HepG2 (cell line): ENCODE measurements at regions not wholly inside any gene's neighbourhood (a gene's known extent, or its start where the extent isn't known, plus 50 kb on each side); places are given as distances from the start of the nearest gene placed in this dataset.

Experiments
- ATRX ChIP-seq: sonication (generic); formaldehyde crosslinking; IDR thresholded peaks from 2 replicates; pipeline ENCODE4 v1.4.0; 2020; ENCODE audit warnings: missing genetic modification reagents, borderline replicate concordance
- CREBL2 ChIP-seq: sonication (generic); formaldehyde crosslinking; IDR thresholded peaks from 2 replicates; pipeline ENCODE4 v1.8.1; 2023; ENCODE audit warnings: missing genetic modification reagents, mild to moderate bottlenecking, borderline replicate concordance
- ETV6 ChIP-seq: sonication (generic); formaldehyde crosslinking; conservative IDR thresholded peaks from 2 replicates; pipeline ENCODE4 v1.4.0; 2020; ENCODE audit warnings: missing genetic modification reagents
- MATR3 ChIP-seq: sonication (generic); formaldehyde crosslinking; IDR thresholded peaks from 2 replicates; pipeline ENCODE4 v1.4.0; 2020; ENCODE audit warnings: missing genetic modification reagents
- MAZ ChIP-seq, 2 experiments: sonication (generic) in 1 of 2; formaldehyde crosslinking in 1 of 2; IDR thresholded peaks; 2 replicates each; pipeline versions ENCODE4 v1.5.0 to v1.6.1; 2012 to 2020; ENCODE audit warnings: low read depth in 2 of 2, mild to moderate bottlenecking in 2 of 2, borderline replicate concordance in 1 of 2, improper control_type of control experiment in 1 of 2, low read length in 1 of 2, missing genetic modification reagents in 1 of 2, moderate library complexity in 1 of 2
- NAIF1 ChIP-seq: sonication (generic); formaldehyde crosslinking; IDR thresholded peaks from 2 replicates; pipeline ENCODE4 v1.5.0; 2020; ENCODE audit warnings: mild to moderate bottlenecking, missing genetic modification reagents, borderline replicate concordance
- NBN ChIP-seq: fragments of 450-650 bp; conservative IDR thresholded peaks from 2 replicates; pipeline ENCODE4 v1.6.1; 2017
- ZBTB49 ChIP-seq: sonication (generic); formaldehyde crosslinking; IDR thresholded peaks from 2 replicates; pipeline ENCODE4 v1.4.0; 2020; ENCODE audit warnings: missing genetic modification reagents, borderline replicate concordance
- ZNF235 ChIP-seq: sonication (generic); formaldehyde crosslinking; IDR thresholded peaks from 2 replicates; pipeline ENCODE4 v1.8.1; 2023; ENCODE audit warnings: mild to moderate bottlenecking, missing genetic modification reagents, borderline replicate concordance
- ZNF343 ChIP-seq: sonication (generic); formaldehyde crosslinking; IDR thresholded peaks from 2 replicates; pipeline ENCODE4 v1.4.0; 2020; ENCODE audit warnings: mild to moderate bottlenecking, missing genetic modification reagents
- ZNF598 ChIP-seq: sonication (generic); formaldehyde crosslinking; IDR thresholded peaks from 2 replicates; pipeline ENCODE4 v1.5.1; 2020; ENCODE audit warnings: mild to moderate bottlenecking, missing genetic modification reagents, borderline replicate concordance
- ZNF761 ChIP-seq: sonication (generic); formaldehyde crosslinking; conservative IDR thresholded peaks from 2 replicates; pipeline ENCODE4 v1.4.0; 2020; ENCODE audit warnings: mild to moderate bottlenecking, missing genetic modification reagents
- TF ChIP-seq, protein P1 (sequence below): sonication (generic); formaldehyde crosslinking; IDR thresholded peaks from 2 replicates; pipeline ENCODE4 v1.4.0; 2020; ENCODE audit warnings: low read depth, missing genetic modification reagents
- TF ChIP-seq, protein P2 (sequence below): IDR thresholded peaks from 2 replicates; pipeline ENCODE4 v1.6.1; 2016
- TF ChIP-seq, protein P3 (sequence below): sonication (generic); formaldehyde crosslinking; IDR thresholded peaks from 2 replicates; pipeline ENCODE4 v1.4.0; 2020; ENCODE audit warnings: mild to moderate bottlenecking, missing genetic modification reagents

- TF ChIP-seq, protein P1, sequence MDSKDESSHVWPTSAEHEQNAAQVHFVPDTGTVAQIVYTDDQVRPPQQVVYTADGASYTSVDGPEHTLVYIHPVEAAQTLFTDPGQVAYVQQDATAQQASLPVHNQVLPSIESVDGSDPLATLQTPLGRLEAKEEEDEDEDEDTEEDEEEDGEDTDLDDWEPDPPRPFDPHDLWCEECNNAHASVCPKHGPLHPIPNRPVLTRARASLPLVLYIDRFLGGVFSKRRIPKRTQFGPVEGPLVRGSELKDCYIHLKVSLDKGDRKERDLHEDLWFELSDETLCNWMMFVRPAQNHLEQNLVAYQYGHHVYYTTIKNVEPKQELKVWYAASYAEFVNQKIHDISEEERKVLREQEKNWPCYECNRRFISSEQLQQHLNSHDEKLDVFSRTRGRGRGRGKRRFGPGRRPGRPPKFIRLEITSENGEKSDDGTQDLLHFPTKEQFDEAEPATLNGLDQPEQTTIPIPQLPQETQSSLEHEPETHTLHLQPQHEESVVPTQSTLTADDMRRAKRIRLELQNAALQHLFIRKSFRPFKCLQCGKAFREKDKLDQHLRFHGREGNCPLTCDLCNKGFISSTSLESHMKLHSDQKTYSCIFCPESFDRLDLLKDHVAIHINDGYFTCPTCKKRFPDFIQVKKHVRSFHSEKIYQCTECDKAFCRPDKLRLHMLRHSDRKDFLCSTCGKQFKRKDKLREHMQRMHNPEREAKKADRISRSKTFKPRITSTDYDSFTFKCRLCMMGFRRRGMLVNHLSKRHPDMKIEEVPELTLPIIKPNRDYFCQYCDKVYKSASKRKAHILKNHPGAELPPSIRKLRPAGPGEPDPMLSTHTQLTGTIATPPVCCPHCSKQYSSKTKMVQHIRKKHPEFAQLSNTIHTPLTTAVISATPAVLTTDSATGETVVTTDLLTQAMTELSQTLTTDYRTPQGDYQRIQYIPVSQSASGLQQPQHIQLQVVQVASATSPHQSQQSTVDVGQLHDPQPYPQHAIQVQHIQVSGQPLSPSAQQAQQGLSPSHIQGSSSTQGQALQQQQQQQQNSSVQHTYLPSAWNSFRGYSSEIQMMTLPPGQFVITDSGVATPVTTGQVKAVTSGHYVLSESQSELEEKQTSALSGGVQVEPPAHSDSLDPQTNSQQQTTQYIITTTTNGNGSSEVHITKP (CRISPR knock-in tag): peak; percentile 83; the same call in 1 of the 2 replicates
- no peak for TF ChIP-seq MATR3 (CRISPR knock-in tag)
- 0 out of 2 replicates have a peak, but pooled peaks have one; percentile 24 for TF ChIP-seq ZNF598 (CRISPR knock-in tag)
- TF ChIP-seq CREBL2 (CRISPR knock-in tag): no peak
- no peak for TF ChIP-seq NBN
- TF ChIP-seq MAZ (IDR thresholded peaks at IDR 0.05; ENCODE audit: borderline replicate concordance, low read depth, low read length): no peak
- peak; percentile 76 for TF ChIP-seq MAZ (CRISPR knock-in tag; IDR thresholded peaks at IDR 0.05; ENCODE audit: low read depth)
- no peak for TF ChIP-seq ATRX
- peak; percentile 77 for TF ChIP-seq NAIF1
- TF ChIP-seq, protein P2, sequence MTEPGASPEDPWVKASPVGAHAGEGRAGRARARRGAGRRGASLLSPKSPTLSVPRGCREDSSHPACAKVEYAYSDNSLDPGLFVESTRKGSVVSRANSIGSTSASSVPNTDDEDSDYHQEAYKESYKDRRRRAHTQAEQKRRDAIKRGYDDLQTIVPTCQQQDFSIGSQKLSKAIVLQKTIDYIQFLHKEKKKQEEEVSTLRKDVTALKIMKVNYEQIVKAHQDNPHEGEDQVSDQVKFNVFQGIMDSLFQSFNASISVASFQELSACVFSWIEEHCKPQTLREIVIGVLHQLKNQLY (CRISPR knock-in tag): peak; percentile 86
- TF ChIP-seq, protein P3, sequence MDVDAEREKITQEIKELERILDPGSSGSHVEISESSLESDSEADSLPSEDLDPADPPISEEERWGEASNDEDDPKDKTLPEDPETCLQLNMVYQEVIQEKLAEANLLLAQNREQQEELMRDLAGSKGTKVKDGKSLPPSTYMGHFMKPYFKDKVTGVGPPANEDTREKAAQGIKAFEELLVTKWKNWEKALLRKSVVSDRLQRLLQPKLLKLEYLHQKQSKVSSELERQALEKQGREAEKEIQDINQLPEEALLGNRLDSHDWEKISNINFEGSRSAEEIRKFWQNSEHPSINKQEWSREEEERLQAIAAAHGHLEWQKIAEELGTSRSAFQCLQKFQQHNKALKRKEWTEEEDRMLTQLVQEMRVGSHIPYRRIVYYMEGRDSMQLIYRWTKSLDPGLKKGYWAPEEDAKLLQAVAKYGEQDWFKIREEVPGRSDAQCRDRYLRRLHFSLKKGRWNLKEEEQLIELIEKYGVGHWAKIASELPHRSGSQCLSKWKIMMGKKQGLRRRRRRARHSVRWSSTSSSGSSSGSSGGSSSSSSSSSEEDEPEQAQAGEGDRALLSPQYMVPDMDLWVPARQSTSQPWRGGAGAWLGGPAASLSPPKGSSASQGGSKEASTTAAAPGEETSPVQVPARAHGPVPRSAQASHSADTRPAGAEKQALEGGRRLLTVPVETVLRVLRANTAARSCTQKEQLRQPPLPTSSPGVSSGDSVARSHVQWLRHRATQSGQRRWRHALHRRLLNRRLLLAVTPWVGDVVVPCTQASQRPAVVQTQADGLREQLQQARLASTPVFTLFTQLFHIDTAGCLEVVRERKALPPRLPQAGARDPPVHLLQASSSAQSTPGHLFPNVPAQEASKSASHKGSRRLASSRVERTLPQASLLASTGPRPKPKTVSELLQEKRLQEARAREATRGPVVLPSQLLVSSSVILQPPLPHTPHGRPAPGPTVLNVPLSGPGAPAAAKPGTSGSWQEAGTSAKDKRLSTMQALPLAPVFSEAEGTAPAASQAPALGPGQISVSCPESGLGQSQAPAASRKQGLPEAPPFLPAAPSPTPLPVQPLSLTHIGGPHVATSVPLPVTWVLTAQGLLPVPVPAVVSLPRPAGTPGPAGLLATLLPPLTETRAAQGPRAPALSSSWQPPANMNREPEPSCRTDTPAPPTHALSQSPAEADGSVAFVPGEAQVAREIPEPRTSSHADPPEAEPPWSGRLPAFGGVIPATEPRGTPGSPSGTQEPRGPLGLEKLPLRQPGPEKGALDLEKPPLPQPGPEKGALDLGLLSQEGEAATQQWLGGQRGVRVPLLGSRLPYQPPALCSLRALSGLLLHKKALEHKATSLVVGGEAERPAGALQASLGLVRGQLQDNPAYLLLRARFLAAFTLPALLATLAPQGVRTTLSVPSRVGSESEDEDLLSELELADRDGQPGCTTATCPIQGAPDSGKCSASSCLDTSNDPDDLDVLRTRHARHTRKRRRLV (CRISPR knock-in tag): no peak
- TF ChIP-seq ZNF343 (CRISPR knock-in tag): no peak
- peak; percentile 74 for TF ChIP-seq ZNF761 (CRISPR knock-in tag)
- no peak for TF ChIP-seq ZNF235 (CRISPR knock-in tag)
- TF ChIP-seq ETV6 (CRISPR knock-in tag): peak; percentile 78
- TF ChIP-seq ZBTB49 (CRISPR knock-in tag): no peak
These were observed 183.1 kb upstream of the ARL4C start (continued) for GRCh38 chr2:234679741-234680687.
